HL-60 (cell line): ENCODE measurements at regions not wholly inside any gene's neighbourhood (a gene's known extent, or its start where the extent isn't known, plus 50 kb on each side); places are given as distances from the start of the nearest gene placed in this dataset.

Source experiments
- DNase-seq, 2 experiments: peaks; one replicate each; pipeline ENCODE4 v3.0.0-alpha.2; 2010 to 2020; ENCODE audit warnings: low read depth in 1 of 2, low spot score in 1 of 2
- H3K27ac ChIP-seq: fragments of 250-450 bp; sonication (Bioruptor Pico); replicated peaks from 2 replicates; pipeline ENCODE4 v1.5.1; 2020; ENCODE audit warnings: mild to moderate bottlenecking, moderate library complexity
- H3K27me3 ChIP-seq: fragments of 250-450 bp; sonication (Bioruptor Pico); 2 replicates; pipeline ENCODE4 v1.5.1; 2021; ENCODE audit warnings: mild to moderate bottlenecking, moderate library complexity; ENCODE audit not compliant: insufficient read depth, poor library complexity, severe bottlenecking
- H3K4me3 ChIP-seq: replicated peaks from 2 replicates; pipeline ENCODE4 v1.5.1; 2011; ENCODE audit warnings: mild to moderate bottlenecking, control low read depth, low read length; ENCODE audit not compliant: insufficient read depth
- GABPA ChIP-seq: IDR thresholded peaks from 2 replicates; pipeline ENCODE4 v1.6.1; 2012; ENCODE audit warnings: low read depth
- POLR2AphosphoS5 ChIP-seq: IDR thresholded peaks from 2 replicates; pipeline ENCODE4 v1.6.1; 2012; ENCODE audit warnings: low read depth
- REST ChIP-seq: IDR thresholded peaks from 2 replicates; pipeline ENCODE4 v1.6.1; 2012; ENCODE audit warnings: low read depth; ENCODE audit not compliant: insufficient replicate concordance
- SPI1 ChIP-seq: IDR thresholded peaks from 2 replicates; pipeline ENCODE4 v1.6.1; 2012; ENCODE audit warnings: low read depth, mild to moderate bottlenecking, borderline replicate concordance
- TF ChIP-seq, protein P1 (sequence below): IDR thresholded peaks from one replicate; pipeline ENCODE4 v1.5.1; 2011; ENCODE audit warnings: low read length, control low read depth, inconsistent platforms; ENCODE audit not compliant: insufficient read depth

- no peaks in the 10 kb centered on the region for H3K27me3 ChIP-seq
- H3K27ac ChIP-seq: no peak overlapping the region
- DNase-seq: no peak
- H3K4me3 ChIP-seq: no peak overlapping the region
- TF ChIP-seq, protein P1, sequence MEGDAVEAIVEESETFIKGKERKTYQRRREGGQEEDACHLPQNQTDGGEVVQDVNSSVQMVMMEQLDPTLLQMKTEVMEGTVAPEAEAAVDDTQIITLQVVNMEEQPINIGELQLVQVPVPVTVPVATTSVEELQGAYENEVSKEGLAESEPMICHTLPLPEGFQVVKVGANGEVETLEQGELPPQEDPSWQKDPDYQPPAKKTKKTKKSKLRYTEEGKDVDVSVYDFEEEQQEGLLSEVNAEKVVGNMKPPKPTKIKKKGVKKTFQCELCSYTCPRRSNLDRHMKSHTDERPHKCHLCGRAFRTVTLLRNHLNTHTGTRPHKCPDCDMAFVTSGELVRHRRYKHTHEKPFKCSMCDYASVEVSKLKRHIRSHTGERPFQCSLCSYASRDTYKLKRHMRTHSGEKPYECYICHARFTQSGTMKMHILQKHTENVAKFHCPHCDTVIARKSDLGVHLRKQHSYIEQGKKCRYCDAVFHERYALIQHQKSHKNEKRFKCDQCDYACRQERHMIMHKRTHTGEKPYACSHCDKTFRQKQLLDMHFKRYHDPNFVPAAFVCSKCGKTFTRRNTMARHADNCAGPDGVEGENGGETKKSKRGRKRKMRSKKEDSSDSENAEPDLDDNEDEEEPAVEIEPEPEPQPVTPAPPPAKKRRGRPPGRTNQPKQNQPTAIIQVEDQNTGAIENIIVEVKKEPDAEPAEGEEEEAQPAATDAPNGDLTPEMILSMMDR: no peak
- no peak for TF ChIP-seq REST
- TF ChIP-seq SPI1: no peak
- no peak for TF ChIP-seq POLR2AphosphoS5
- no peak for TF ChIP-seq GABPA
Observed at GRCh38 chr11:127890030-127890615, 697.2 kb downstream of the ETS1 start.

GRCh38 chr11:127888386-127888785 is 699.0 kb downstream of the ETS1 start:
- no peak for DNase-seq

GRCh38 chr11:127875131-127875530 is 712.2 kb downstream of the ETS1 start:
- TF ChIP-seq GABPA (no peak), POLR2AphosphoS5 (no peak), REST (no peak), SPI1 (no peak)
- TF ChIP-seq, protein P1: no peak
- Histone ChIP-seq H3K4me3 (no peak overlapping the region), H3K27me3 (no peaks in the 10 kb centered on the region), H3K27ac (no peak overlapping the region)
- no peak for DNase-seq

More at GRCh38 chr11:127888386-127888785, 699.0 kb downstream of the ETS1 start:
- Histone ChIP-seq H3K27me3 (no peaks in the 10 kb centered on the region), H3K4me3 (no peak overlapping the region), H3K27ac (no peak overlapping the region)
- TF ChIP-seq, protein P1: no peak
- TF ChIP-seq POLR2AphosphoS5 (no peak), GABPA (no peak), REST (no peak), SPI1 (no peak)
